Keratinocyte (primary cell): ENCODE measurements at regions not wholly inside any gene's neighbourhood (a gene's known extent, or its start where the extent isn't known, plus 50 kb on each side); places are given as distances from the start of the nearest gene placed in this dataset.

Experiments used
- DNase-seq: peaks from one replicate; pipeline ENCODE4 v3.0.0-alpha.2; 2011; ENCODE audit warnings: low read depth, missing footprints, low spot score
- FAIRE-seq: peaks from 2 replicates; lab custom pipeline; 2011; peaks lifted over from hg19 to GRCh38; lab: Jason Lieb, UNC
- H2AFZ ChIP-seq: 2 replicates; pipeline ENCODE4 v1.6.0; 2012; ENCODE audit warnings: low read length, control low read depth, inconsistent platforms; ENCODE audit not compliant: control insufficient read depth
- H3K27ac ChIP-seq: 2 replicates; pipeline ENCODE4 v1.5.1; 2011; ENCODE audit warnings: low read length; ENCODE audit not compliant: control insufficient read depth, insufficient read depth
- H3K27me3 ChIP-seq: 3 replicates; pipeline ENCODE4 v1.6.0; 2011; ENCODE audit warnings: low read length; ENCODE audit not compliant: control insufficient read depth, insufficient read depth; ENCODE audit errors: extremely low read depth
- H3K36me3 ChIP-seq, 2 experiments: 2 replicates in 1 of 2; 3 replicates in 1 of 2; pipeline ENCODE4 v1.5.1; 2011; ENCODE audit warnings: low read length in 2 of 2, mild to moderate bottlenecking in 1 of 2; ENCODE audit not compliant: control insufficient read depth in 2 of 2, insufficient read depth in 2 of 2; ENCODE audit errors: extremely low read depth in 1 of 2
- H3K4me1 ChIP-seq: 3 replicates; pipeline ENCODE4 v1.5.1; 2011; ENCODE audit warnings: low read length; ENCODE audit not compliant: control insufficient read depth, insufficient read depth; ENCODE audit errors: extremely low read depth
- H3K4me2 ChIP-seq: 3 replicates; pipeline ENCODE4 v1.6.0; 2011; ENCODE audit warnings: low read depth, low read length; ENCODE audit not compliant: control insufficient read depth, insufficient read depth; ENCODE audit errors: extremely low read depth
- H3K4me3 ChIP-seq, 3 experiments: fragments of 200-600 bp in 1 of 3; sonication (generic) in 1 of 3; 2 replicates in 2 of 3; 3 replicates in 1 of 3; pipeline ENCODE4 v1.5.1; 2011 to 2016; ENCODE audit warnings: low read length in 3 of 3, mild to moderate bottlenecking in 3 of 3, control low read depth in 2 of 3, inconsistent platforms in 1 of 3, low read depth in 1 of 3, mixed read lengths in 1 of 3, mixed run types in 1 of 3, moderate library complexity in 1 of 3; ENCODE audit not compliant: control insufficient read depth in 2 of 3, insufficient read depth in 2 of 3; ENCODE audit errors: extremely low read depth in 1 of 3
- H3K79me2 ChIP-seq: 2 replicates; pipeline ENCODE4 v1.6.0; 2012; ENCODE audit warnings: low read length; ENCODE audit not compliant: control insufficient read depth, insufficient read depth
- H3K9ac ChIP-seq: 3 replicates; pipeline ENCODE4 v1.6.0; 2011; ENCODE audit warnings: low read length; ENCODE audit not compliant: control insufficient read depth, insufficient read depth; ENCODE audit errors: extremely low read depth
- H3K9me1 ChIP-seq: 3 replicates; pipeline ENCODE4 v1.6.0; 2011; ENCODE audit warnings: low read length; ENCODE audit not compliant: control insufficient read depth, insufficient read depth; ENCODE audit errors: extremely low read depth
- H3K9me3 ChIP-seq: 2 replicates; pipeline ENCODE4 v1.5.1; 2012; ENCODE audit warnings: low read depth, low read length; ENCODE audit not compliant: control insufficient read depth
- H4K20me1 ChIP-seq: 3 replicates; pipeline ENCODE4 v1.6.0; 2011; ENCODE audit warnings: low read length; ENCODE audit not compliant: control insufficient read depth, insufficient read depth; ENCODE audit errors: extremely low read depth
- EZH2 ChIP-seq: IDR thresholded peaks from one replicate; pipeline ENCODE4 v1.6.1; 2012; ENCODE audit warnings: inconsistent platforms, mild to moderate bottlenecking, low read length, moderate library complexity
- dilution Hi-C: fragments of 300-500 bp; cut with MboI; formaldehyde crosslinking; loops from one replicate; pipeline ENCODE4 v1.7.0; 2020; ENCODE audit warnings: low sequenced_read_pairs; ENCODE audit not compliant: extremely low pct_ligation_motif_present
- TF ChIP-seq, protein P1 (sequence below), 3 experiments: IDR thresholded peaks in 1 of 3; conservative IDR thresholded peaks in 1 of 3; optimal IDR thresholded peaks in 1 of 3; 2 replicates in 2 of 3; 3 replicates in 1 of 3; pipeline versions ENCODE3 to v1.5.1; 2011; ENCODE audit warnings: low read length in 3 of 3, mild to moderate bottlenecking in 3 of 3, moderate library complexity in 2 of 3, control low read depth in 1 of 3, inconsistent platforms in 1 of 3; ENCODE audit not compliant: insufficient read depth in 2 of 3; ENCODE audit errors: extremely low read depth in 1 of 3

DNA sequence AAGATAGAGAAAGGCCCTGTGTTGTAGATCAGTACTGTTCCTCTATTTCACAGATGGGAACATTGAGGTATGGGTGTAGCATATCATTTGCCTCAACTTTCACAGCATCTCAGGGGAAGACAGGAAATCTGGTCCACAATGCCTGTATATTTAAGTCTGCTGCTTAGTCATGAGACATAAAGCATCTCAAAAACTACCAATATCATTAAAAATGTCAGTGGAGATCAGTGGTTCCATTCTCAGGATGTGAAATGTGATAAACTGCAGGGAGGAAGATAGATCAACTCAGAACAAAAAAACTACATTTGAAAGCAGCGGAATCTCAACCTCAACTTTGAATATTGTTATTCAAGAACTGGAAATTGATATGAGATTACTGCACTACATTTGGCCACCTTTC, 192.9 kb upstream of the PREP start:
- Histone ChIP-seq H3K4me2 (peak overlapping the region; percentile 73), H3K9ac (peak overlapping the region; percentile 64), H3K4me1 (peaks cover 96% of the 10 kb centered on the region), H3K79me2 (no peaks in the 10 kb centered on the region), H3K27me3 (no peaks in the 10 kb centered on the region), H3K9me3 (no peaks in the 10 kb centered on the region), H3K27ac (peak overlapping the region; percentile 74), H3K36me3 (no peaks in the 10 kb centered on the region), H3K9me1 (no peaks in the 10 kb centered on the region), H3K4me3 (peak overlapping the region in 2 of 3 experiments; percentile 10 to 17), H2AFZ (no peak overlapping the region), H4K20me1 (no peaks in the 10 kb centered on the region)
- DNase-seq (no peak), FAIRE-seq (no peak)
- dilution Hi-C loops = no loop called here
- TF ChIP-seq EZH2 = no peak
- TF ChIP-seq, protein P1, sequence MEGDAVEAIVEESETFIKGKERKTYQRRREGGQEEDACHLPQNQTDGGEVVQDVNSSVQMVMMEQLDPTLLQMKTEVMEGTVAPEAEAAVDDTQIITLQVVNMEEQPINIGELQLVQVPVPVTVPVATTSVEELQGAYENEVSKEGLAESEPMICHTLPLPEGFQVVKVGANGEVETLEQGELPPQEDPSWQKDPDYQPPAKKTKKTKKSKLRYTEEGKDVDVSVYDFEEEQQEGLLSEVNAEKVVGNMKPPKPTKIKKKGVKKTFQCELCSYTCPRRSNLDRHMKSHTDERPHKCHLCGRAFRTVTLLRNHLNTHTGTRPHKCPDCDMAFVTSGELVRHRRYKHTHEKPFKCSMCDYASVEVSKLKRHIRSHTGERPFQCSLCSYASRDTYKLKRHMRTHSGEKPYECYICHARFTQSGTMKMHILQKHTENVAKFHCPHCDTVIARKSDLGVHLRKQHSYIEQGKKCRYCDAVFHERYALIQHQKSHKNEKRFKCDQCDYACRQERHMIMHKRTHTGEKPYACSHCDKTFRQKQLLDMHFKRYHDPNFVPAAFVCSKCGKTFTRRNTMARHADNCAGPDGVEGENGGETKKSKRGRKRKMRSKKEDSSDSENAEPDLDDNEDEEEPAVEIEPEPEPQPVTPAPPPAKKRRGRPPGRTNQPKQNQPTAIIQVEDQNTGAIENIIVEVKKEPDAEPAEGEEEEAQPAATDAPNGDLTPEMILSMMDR (optimal IDR thresholded peaks at IDR 0.05 in 1 of 3, IDR thresholded peaks at IDR 0.05 in 1 of 3, conservative IDR thresholded peaks at IDR 0.05 in 1 of 3; ENCODE audit: extremely low read depth in 1 of 3, insufficient read depth in 2 of 3, low read length in 3 of 3) = no peak

DNA sequence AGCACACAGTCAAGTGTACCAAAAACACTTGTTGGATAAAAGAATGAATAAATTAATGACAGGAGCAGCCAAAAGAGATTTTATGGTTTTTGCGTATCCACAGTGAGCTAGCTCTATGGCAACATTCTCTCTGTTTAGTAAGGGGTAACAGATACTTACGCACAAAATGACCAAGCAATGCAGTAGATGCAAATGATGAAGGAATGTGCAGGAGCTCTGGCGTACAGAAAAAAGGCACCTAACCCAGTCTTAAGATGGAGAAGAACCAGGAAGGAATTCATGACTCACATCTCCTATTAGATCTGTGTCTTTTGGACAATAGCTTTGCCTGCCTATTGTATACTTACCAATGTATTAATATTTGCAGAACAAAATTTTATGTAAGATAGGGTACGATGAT, 191.9 kb upstream of the PREP start:
- dilution Hi-C loops = no loop called here
- no peaks in the 10 kb centered on the region for H4K20me1 ChIP-seq
- peak overlapping the region; percentile 74 for H3K27ac ChIP-seq

More for the DNA sequence above, 191.9 kb upstream of the PREP start:
- H3K27me3 ChIP-seq = no peaks in the 10 kb centered on the region
- FAIRE-seq (peak; percentile 87), DNase-seq (no peak)
- no peak overlapping the region for H3K4me3 ChIP-seq
- no peaks in the 10 kb centered on the region for H3K9me1 ChIP-seq
- H3K4me1 ChIP-seq = peaks cover 89% of the 10 kb centered on the region
- H3K9ac ChIP-seq = no peak overlapping the region
- H3K79me2 ChIP-seq = no peaks in the 10 kb centered on the region
- no peak overlapping the region for H2AFZ ChIP-seq
- peak overlapping the region; percentile 4 for H3K4me2 ChIP-seq
- H3K36me3 ChIP-seq = no peaks in the 10 kb centered on the region
- TF ChIP-seq EZH2 = no peak
- TF ChIP-seq, protein P1 (optimal IDR thresholded peaks at IDR 0.05 in 1 of 3, IDR thresholded peaks at IDR 0.05 in 1 of 3, conservative IDR thresholded peaks at IDR 0.05 in 1 of 3; ENCODE audit: extremely low read depth in 1 of 3, insufficient read depth in 2 of 3, low read length in 3 of 3) = no peak
- H3K9me3 ChIP-seq = no peaks in the 10 kb centered on the region
